Activated CD8-positive, alpha-beta T cell treated with anti-CD3 and anti-CD28 coated beads for 36 hours (primary cell): ENCODE measurements at regions not wholly inside any gene's neighbourhood (a gene's known extent, or its start where the extent isn't known, plus 50 kb on each side); places are given as distances from the start of the nearest gene placed in this dataset.

Experiments
- ATAC-seq: fragments of 200-7000 bp; cut with Tn5 transposase; one replicate; pipeline ENCODE4 v1.10.0; 2021; ENCODE audit warnings: mild to moderate bottlenecking, moderate library complexity
- CTCF ChIA-PET: fragments of 350-600 bp; sonication (Branson Sonifier 250); formaldehyde crosslinking; loops from one replicate; lab custom pipeline; 2021; ENCODE audit warnings: antibody characterized with exemption; lab: Charles Lee
- POLR2A ChIA-PET: fragments of 350-600 bp; sonication (Branson Sonifier 250); formaldehyde crosslinking; loops from one replicate; lab custom pipeline; 2021; ENCODE audit warnings: antibody characterized with exemption; lab: Charles Lee
- DNase-seq: peaks from one replicate; pipeline ENCODE4 v3.0.0-alpha.2; 2020
- H3K27ac Mint-ChIP-seq: one replicate; pipeline ENCODE4 v1.8.0; 2021; ENCODE audit warnings: mild to moderate bottlenecking, mixed read lengths
- H3K27me3 Mint-ChIP-seq: one replicate; pipeline ENCODE4 v1.8.0; 2021; ENCODE audit warnings: mixed read lengths
- H3K36me3 Mint-ChIP-seq: one replicate; pipeline ENCODE4 v1.8.0; 2021; ENCODE audit warnings: low read depth, mixed read lengths
- H3K4me1 Mint-ChIP-seq: one replicate; pipeline ENCODE4 v1.8.0; 2021; ENCODE audit warnings: low read depth, mixed read lengths
- H3K4me3 Mint-ChIP-seq: one replicate; pipeline ENCODE4 v1.8.0; 2021; ENCODE audit warnings: mild to moderate bottlenecking, moderate library complexity, mixed read lengths
- H3K9me3 Mint-ChIP-seq: one replicate; pipeline ENCODE4 v1.8.0; 2021; ENCODE audit warnings: mixed read lengths
- intact Hi-C: fragments of 100-400 bp; cut with micrococcal nuclease; formaldehyde crosslinking; loops from one replicate; pipeline ENCODE4 v1.10.0; 2022
- TF ChIP-seq, protein P1 (sequence below): fragments of 200-600 bp; IDR thresholded peaks from one replicate; pipeline ENCODE4 v1.8.0; 2022; ENCODE audit warnings: antibody characterized with exemption, mild to moderate bottlenecking

GRCh38 chr10:64320448-64320847 is 799.2 kb downstream of the REEP3 start:
- CTCF ChIA-PET = interaction anchor here (0.8 kb wide), 1 partner anchor 471 kb away, joined by 3 read pairs; no protein-coding TSS in a partner anchor

GRCh38 chr10:64329510-64329909 is 808.3 kb downstream of the REEP3 start:
- no peaks in the 10 kb centered on the region for H3K4me1 Mint-ChIP-seq
- peaks cover 6% of the 10 kb centered on the region for H3K9me3 Mint-ChIP-seq
- ChIA-PET POLR2A (no interaction called here), CTCF (no interaction called here)
- ATAC-seq (no peak), DNase-seq (no peak)
- intact Hi-C loops = no loop called here
- TF ChIP-seq, protein P1, sequence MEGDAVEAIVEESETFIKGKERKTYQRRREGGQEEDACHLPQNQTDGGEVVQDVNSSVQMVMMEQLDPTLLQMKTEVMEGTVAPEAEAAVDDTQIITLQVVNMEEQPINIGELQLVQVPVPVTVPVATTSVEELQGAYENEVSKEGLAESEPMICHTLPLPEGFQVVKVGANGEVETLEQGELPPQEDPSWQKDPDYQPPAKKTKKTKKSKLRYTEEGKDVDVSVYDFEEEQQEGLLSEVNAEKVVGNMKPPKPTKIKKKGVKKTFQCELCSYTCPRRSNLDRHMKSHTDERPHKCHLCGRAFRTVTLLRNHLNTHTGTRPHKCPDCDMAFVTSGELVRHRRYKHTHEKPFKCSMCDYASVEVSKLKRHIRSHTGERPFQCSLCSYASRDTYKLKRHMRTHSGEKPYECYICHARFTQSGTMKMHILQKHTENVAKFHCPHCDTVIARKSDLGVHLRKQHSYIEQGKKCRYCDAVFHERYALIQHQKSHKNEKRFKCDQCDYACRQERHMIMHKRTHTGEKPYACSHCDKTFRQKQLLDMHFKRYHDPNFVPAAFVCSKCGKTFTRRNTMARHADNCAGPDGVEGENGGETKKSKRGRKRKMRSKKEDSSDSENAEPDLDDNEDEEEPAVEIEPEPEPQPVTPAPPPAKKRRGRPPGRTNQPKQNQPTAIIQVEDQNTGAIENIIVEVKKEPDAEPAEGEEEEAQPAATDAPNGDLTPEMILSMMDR = no peak
- H3K27me3 Mint-ChIP-seq = no peaks in the 10 kb centered on the region
- H3K27ac Mint-ChIP-seq = no peak overlapping the region
- H3K36me3 Mint-ChIP-seq = no peaks in the 10 kb centered on the region
- no peak overlapping the region for H3K4me3 Mint-ChIP-seq

More at GRCh38 chr10:64320448-64320847, 799.2 kb downstream of the REEP3 start:
- H3K9me3 Mint-ChIP-seq = no peaks in the 10 kb centered on the region
- DNase-seq (no peak), ATAC-seq (no peak)
- TF ChIP-seq, protein P1 = no peak
- no peaks in the 10 kb centered on the region for H3K36me3 Mint-ChIP-seq
- POLR2A ChIA-PET = no interaction called here
- intact Hi-C loops = no loop called here
- no peaks in the 10 kb centered on the region for H3K27me3 Mint-ChIP-seq
- H3K4me1 Mint-ChIP-seq = no peaks in the 10 kb centered on the region
- H3K27ac Mint-ChIP-seq = no peak overlapping the region
- H3K4me3 Mint-ChIP-seq = no peak overlapping the region

DNA sequence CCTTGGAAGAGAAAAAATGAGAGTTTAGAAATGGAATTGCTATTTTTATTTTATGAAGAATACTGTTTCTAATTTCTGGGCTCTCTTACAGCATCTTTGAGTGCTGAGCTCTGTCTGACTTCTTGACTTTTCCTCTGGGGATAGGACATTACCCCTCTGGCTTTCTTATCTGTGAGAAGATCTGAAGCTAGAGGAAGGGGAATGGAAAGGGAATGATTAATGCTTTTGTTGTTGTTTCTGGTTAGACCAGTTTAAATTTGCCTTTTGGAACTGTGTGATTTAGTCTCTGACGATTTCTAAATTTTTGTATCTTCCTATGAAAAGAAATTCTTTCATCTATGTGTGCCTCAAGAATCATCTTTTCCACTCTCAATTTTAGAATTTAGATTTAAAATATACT is 811.4 kb downstream of the REEP3 start:
- POLR2A ChIA-PET = no interaction called here
- intact Hi-C loops = no loop called here
- CTCF ChIA-PET = no interaction called here
- TF ChIP-seq, protein P1 = no peak
- H3K36me3 Mint-ChIP-seq = no peaks in the 10 kb centered on the region
- no peak overlapping the region for H3K4me3 Mint-ChIP-seq
- H3K27ac Mint-ChIP-seq = no peak overlapping the region
- H3K9me3 Mint-ChIP-seq = peaks cover 1% of the 10 kb centered on the region
- no peak for DNase-seq
- H3K27me3 Mint-ChIP-seq = no peaks in the 10 kb centered on the region
- H3K4me1 Mint-ChIP-seq = no peaks in the 10 kb centered on the region
- no peak for ATAC-seq

GRCh38 chr10:64334084-64334483 is 812.9 kb downstream of the REEP3 start:
- intact Hi-C loops = no loop called here
- ATAC-seq (no peak), DNase-seq (no peak)
- no peaks in the 10 kb centered on the region for H3K36me3 Mint-ChIP-seq
- no peaks in the 10 kb centered on the region for H3K4me1 Mint-ChIP-seq
- no peak overlapping the region for H3K4me3 Mint-ChIP-seq
- H3K27me3 Mint-ChIP-seq = no peaks in the 10 kb centered on the region
- TF ChIP-seq, protein P1 = no peak
- ChIA-PET POLR2A (no interaction called here), CTCF (no interaction called here)
- H3K27ac Mint-ChIP-seq = no peak overlapping the region
- H3K9me3 Mint-ChIP-seq = peaks cover 1% of the 10 kb centered on the region

GRCh38 chr10:64344211-64344610 is 823.0 kb downstream of the REEP3 start:
- H3K4me1 Mint-ChIP-seq = no peaks in the 10 kb centered on the region
- ATAC-seq (no peak), DNase-seq (no peak)
- intact Hi-C loops = no loop called here
- H3K27me3 Mint-ChIP-seq = no peaks in the 10 kb centered on the region
- H3K4me3 Mint-ChIP-seq = no peak overlapping the region
- TF ChIP-seq, protein P1 = no peak
- H3K27ac Mint-ChIP-seq = no peak overlapping the region
- ChIA-PET POLR2A (no interaction called here), CTCF (no interaction called here)
- H3K36me3 Mint-ChIP-seq = no peaks in the 10 kb centered on the region
- H3K9me3 Mint-ChIP-seq = no peaks in the 10 kb centered on the region
